SK-N-SH (cell line): ENCODE measurements at regions not wholly inside any gene's neighbourhood (a gene's known extent, or its start where the extent isn't known, plus 50 kb on each side); places are given as distances from the start of the nearest gene placed in this dataset.

Experiments
- CTCF ChIP-seq: fragments of 200-600 bp; sonication (generic); IDR thresholded peaks from 2 replicates; pipeline ENCODE4 v1.6.1; 2017; ENCODE audit warnings: antibody characterized with exemption, mild to moderate bottlenecking, moderate library complexity
- EP300 ChIP-seq, 2 experiments: IDR thresholded peaks; 2 replicates each; pipeline versions ENCODE4 v1.4.0 to v1.6.1; 2012; ENCODE audit warnings: borderline replicate concordance in 1 of 2, low read depth in 1 of 2, low read length in 1 of 2
- EZH2phosphoT487 ChIP-seq: fragments of 200-600 bp; sonication (generic); IDR thresholded peaks from 2 replicates; pipeline ENCODE4 v1.6.1; 2017; ENCODE audit warnings: low read depth, mixed run types, mild to moderate bottlenecking, antibody characterized with exemption, moderate library complexity, borderline replicate concordance
- MAX ChIP-seq: IDR thresholded peaks from 2 replicates; pipeline ENCODE4 v1.4.0; 2012; ENCODE audit warnings: low read depth
- PBX3 ChIP-seq: IDR thresholded peaks from 2 replicates; pipeline ENCODE4; 2012
- POLR2AphosphoS5 ChIP-seq: IDR thresholded peaks from 2 replicates; pipeline ENCODE4 v1.6.1; 2012; ENCODE audit warnings: low read depth, low read length
- RFX5 ChIP-seq: IDR thresholded peaks from 2 replicates; pipeline ENCODE4 v1.6.1; 2012; ENCODE audit warnings: mild to moderate bottlenecking, improper control_type of control experiment, low read length
- TF ChIP-seq, protein P1 (sequence below): IDR thresholded peaks from 2 replicates; pipeline ENCODE4 v1.6.1; 2012; ENCODE audit warnings: mild to moderate bottlenecking, low read depth, low read length, moderate library complexity

GRCh38 chr21:24179110-24179509 lies 1428.2 kb downstream of the MRPL39 start:
- TF ChIP-seq EP300 (IDR thresholded peaks at IDR 0.05; ENCODE audit: borderline replicate concordance in 1 of 2, low read depth in 1 of 2, low read length in 1 of 2) = no peak
- no peak for TF ChIP-seq CTCF
- no peak for TF ChIP-seq RFX5
- TF ChIP-seq, protein P1, sequence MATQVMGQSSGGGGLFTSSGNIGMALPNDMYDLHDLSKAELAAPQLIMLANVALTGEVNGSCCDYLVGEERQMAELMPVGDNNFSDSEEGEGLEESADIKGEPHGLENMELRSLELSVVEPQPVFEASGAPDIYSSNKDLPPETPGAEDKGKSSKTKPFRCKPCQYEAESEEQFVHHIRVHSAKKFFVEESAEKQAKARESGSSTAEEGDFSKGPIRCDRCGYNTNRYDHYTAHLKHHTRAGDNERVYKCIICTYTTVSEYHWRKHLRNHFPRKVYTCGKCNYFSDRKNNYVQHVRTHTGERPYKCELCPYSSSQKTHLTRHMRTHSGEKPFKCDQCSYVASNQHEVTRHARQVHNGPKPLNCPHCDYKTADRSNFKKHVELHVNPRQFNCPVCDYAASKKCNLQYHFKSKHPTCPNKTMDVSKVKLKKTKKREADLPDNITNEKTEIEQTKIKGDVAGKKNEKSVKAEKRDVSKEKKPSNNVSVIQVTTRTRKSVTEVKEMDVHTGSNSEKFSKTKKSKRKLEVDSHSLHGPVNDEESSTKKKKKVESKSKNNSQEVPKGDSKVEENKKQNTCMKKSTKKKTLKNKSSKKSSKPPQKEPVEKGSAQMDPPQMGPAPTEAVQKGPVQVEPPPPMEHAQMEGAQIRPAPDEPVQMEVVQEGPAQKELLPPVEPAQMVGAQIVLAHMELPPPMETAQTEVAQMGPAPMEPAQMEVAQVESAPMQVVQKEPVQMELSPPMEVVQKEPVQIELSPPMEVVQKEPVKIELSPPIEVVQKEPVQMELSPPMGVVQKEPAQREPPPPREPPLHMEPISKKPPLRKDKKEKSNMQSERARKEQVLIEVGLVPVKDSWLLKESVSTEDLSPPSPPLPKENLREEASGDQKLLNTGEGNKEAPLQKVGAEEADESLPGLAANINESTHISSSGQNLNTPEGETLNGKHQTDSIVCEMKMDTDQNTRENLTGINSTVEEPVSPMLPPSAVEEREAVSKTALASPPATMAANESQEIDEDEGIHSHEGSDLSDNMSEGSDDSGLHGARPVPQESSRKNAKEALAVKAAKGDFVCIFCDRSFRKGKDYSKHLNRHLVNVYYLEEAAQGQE = no peak
- no peak for TF ChIP-seq MAX
- no peak for TF ChIP-seq PBX3
- no peak for TF ChIP-seq EZH2phosphoT487
- no peak for TF ChIP-seq POLR2AphosphoS5
